Mesendoderm (in vitro differentiated cells): ENCODE measurements at regions not wholly inside any gene's neighbourhood (a gene's known extent, or its start where the extent isn't known, plus 50 kb on each side); places are given as distances from the start of the nearest gene placed in this dataset.

Source experiments
- DNase-seq: peaks from one replicate; pipeline ENCODE4 v3.0.0; 2013
- H2AK5ac ChIP-seq: 2 replicates; pipeline ENCODE4 v1.6.1; 2013; ENCODE audit warnings: low read length, inconsistent platforms
- H2BK120ac ChIP-seq: 2 replicates; pipeline ENCODE4 v1.6.1; 2013; ENCODE audit warnings: low read depth, mild to moderate bottlenecking, low read length, moderate library complexity, mixed read lengths
- H2BK15ac ChIP-seq: replicated peaks from 2 replicates; pipeline ENCODE4 v1.6.1; 2013; ENCODE audit warnings: low read depth, mild to moderate bottlenecking, moderate library complexity
- H2BK5ac ChIP-seq: 2 replicates; pipeline ENCODE4 v1.6.1; 2013; ENCODE audit warnings: low read length, inconsistent platforms
- H3K18ac ChIP-seq: 2 replicates; pipeline ENCODE4 v1.6.1; 2013; ENCODE audit warnings: mild to moderate bottlenecking, low read length, mixed read lengths
- H3K23ac ChIP-seq: one replicate; pipeline ENCODE4 v1.6.1; 2013; ENCODE audit warnings: low read length
- H3K27ac ChIP-seq: 2 replicates; pipeline ENCODE4 v1.5.1; 2013; ENCODE audit warnings: low read depth, mild to moderate bottlenecking, inconsistent platforms, low read length, moderate library complexity
- H3K27me3 ChIP-seq: 2 replicates; pipeline ENCODE4 v1.6.1; 2013; ENCODE audit warnings: low read length, control low read depth, mild to moderate bottlenecking, inconsistent platforms; ENCODE audit not compliant: insufficient read depth, poor library complexity
- H3K36me3 ChIP-seq: 2 replicates; pipeline ENCODE4 v1.6.1; 2013; ENCODE audit warnings: low read length, inconsistent platforms; ENCODE audit not compliant: control insufficient read depth, insufficient read depth
- H3K4ac ChIP-seq: one replicate; pipeline ENCODE4 v1.6.1; 2013; ENCODE audit warnings: low read depth, mild to moderate bottlenecking, low read length, moderate library complexity
- H3K4me1 ChIP-seq: 2 replicates; pipeline ENCODE4 v1.6.1; 2013; ENCODE audit warnings: low read depth, low read length, inconsistent platforms; ENCODE audit not compliant: control insufficient read depth
- H3K4me2 ChIP-seq: 2 replicates; pipeline ENCODE4 v1.6.1; 2013; ENCODE audit warnings: low read length
- H3K4me3 ChIP-seq: 2 replicates; pipeline ENCODE4 v1.5.1; 2013; ENCODE audit warnings: mild to moderate bottlenecking, low read length
- H3K56ac ChIP-seq: one replicate; pipeline ENCODE4 v1.6.1; 2013; ENCODE audit warnings: low read length
- H3K79me1 ChIP-seq: 2 replicates; pipeline ENCODE4 v1.6.1; 2013; ENCODE audit warnings: low read length, inconsistent platforms
- H3K79me2 ChIP-seq: 2 replicates; pipeline ENCODE4 v1.6.1; 2013; ENCODE audit warnings: mild to moderate bottlenecking, low read length; ENCODE audit not compliant: control insufficient read depth, insufficient read depth
- H3K9ac ChIP-seq: 2 replicates; pipeline ENCODE4 v1.6.1; 2013; ENCODE audit warnings: low read length, inconsistent platforms
- H4K5ac ChIP-seq: one replicate; pipeline ENCODE4 v1.6.1; 2013; ENCODE audit warnings: low read length
- H4K8ac ChIP-seq: one replicate; pipeline ENCODE4 v1.6.1; 2013; ENCODE audit warnings: low read depth, mild to moderate bottlenecking, control low read depth, low read length, moderate library complexity
- WGBS: extraction: QIAGEN DNeasy Blood & Tissue Kit; methylation state at CpG from one replicate; pipeline ENCODE4 v1.1.7; 2013; ENCODE audit warnings: low lambda C conversion rate, missing lambda C conversion rate; ENCODE audit not compliant: insufficient coverage; ENCODE audit errors: extremely low coverage; 5-methylcytosine and 5-hydroxymethylcytosine counted together

DNA sequence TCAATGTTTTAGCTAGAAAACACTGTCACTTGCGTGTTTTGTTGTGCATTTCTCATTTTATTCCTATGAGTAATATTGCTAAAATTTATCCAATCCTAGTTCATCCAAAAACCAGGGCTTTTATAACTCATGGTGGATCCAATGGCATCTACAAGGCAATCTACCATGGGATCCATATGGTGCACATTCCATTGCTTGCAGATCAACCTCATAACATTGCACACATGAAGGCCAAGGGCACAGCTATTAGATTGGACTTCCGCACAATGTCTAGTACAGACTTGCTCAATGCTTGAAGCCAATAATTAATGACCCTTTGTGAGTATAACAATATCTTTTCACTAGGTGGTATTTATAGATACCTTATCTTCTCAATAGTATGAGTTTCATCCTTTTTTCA is 57.2 kb upstream of the UGT2B7 start:
- H2BK15ac ChIP-seq: no peak overlapping the region
- no peak for DNase-seq
- H3K4me1 ChIP-seq: no peaks in the 10 kb centered on the region
- H3K56ac ChIP-seq: no peak overlapping the region
- no peaks in the 10 kb centered on the region for H3K27me3 ChIP-seq
- no peak overlapping the region for H3K23ac ChIP-seq
- H3K36me3 ChIP-seq: no peaks in the 10 kb centered on the region
- no peak overlapping the region for H2BK5ac ChIP-seq
- H4K8ac ChIP-seq: no peak overlapping the region
- WGBS: no CpG with 5 or more reads among the region's 2 CpGs
- no peak overlapping the region for H3K4me3 ChIP-seq
- no peak overlapping the region for H2AK5ac ChIP-seq
- no peak overlapping the region for H2BK120ac ChIP-seq
- H3K9ac ChIP-seq: no peak overlapping the region
- no peak overlapping the region for H3K4me2 ChIP-seq
- H3K79me1 ChIP-seq: no peaks in the 10 kb centered on the region
- H3K18ac ChIP-seq: no peak overlapping the region
- no peak overlapping the region for H3K4ac ChIP-seq
- H3K27ac ChIP-seq: no peak overlapping the region
- H4K5ac ChIP-seq: no peak overlapping the region
- H3K79me2 ChIP-seq: no peaks in the 10 kb centered on the region

DNA sequence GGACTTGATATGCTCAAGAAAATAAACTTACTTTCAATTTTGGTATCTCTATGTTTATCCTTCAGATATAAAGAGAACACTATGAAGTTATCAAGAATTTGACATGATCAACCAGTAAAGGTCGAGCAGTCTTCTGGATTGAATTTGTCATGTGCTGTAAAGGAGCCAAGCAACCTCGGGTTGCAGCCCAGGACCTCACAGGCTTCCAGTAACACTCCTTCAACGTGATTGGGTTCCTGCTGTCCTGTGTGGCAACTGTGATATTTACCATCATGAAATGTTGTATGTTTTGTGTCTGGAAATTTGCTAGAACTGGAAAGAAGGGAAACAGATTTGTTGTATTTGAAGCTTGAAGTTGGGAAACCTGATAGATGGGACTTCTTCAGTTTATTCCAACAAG is 52.0 kb upstream of the UGT2B7 start:
- Histone ChIP-seq H3K4me2 (no peak overlapping the region), H3K79me1 (no peaks in the 10 kb centered on the region), H3K79me2 (no peaks in the 10 kb centered on the region), H3K4me3 (no peak overlapping the region), H2AK5ac (no peak overlapping the region), H3K9ac (no peak overlapping the region), H2BK15ac (no peak overlapping the region), H4K5ac (no peak overlapping the region), H2BK5ac (no peak overlapping the region), H3K18ac (no peak overlapping the region), H3K4ac (no peak overlapping the region), H3K36me3 (no peaks in the 10 kb centered on the region), H3K56ac (no peak overlapping the region), H3K23ac (no peak overlapping the region), H4K8ac (no peak overlapping the region), H3K4me1 (no peaks in the 10 kb centered on the region), H2BK120ac (no peak overlapping the region), H3K27me3 (no peaks in the 10 kb centered on the region), H3K27ac (no peak overlapping the region)
- WGBS: no CpG with 5 or more reads among the region's 3 CpGs
- DNase-seq: no peak
